Activated CD8-positive, alpha-beta memory T cell treated with anti-CD3 and anti-CD28 coated beads for 36 hours (primary cell): ENCODE measurements at regions not wholly inside any gene's neighbourhood (a gene's known extent, or its start where the extent isn't known, plus 50 kb on each side); places are given as distances from the start of the nearest gene placed in this dataset.

Experiments
- CTCF ChIA-PET: fragments of 350-600 bp; sonication (Branson Sonifier 250); formaldehyde crosslinking; loops from one replicate; lab custom pipeline; 2021; ENCODE audit warnings: antibody characterized with exemption; lab: Charles Lee
- POLR2A ChIA-PET: fragments of 350-600 bp; sonication (Branson Sonifier 250); formaldehyde crosslinking; loops from one replicate; lab custom pipeline; 2021; ENCODE audit warnings: antibody characterized with exemption; lab: Charles Lee

GRCh38 chr13:85266771-85267170 lies 532.4 kb downstream of the SLITRK6 start:
- ChIA-PET CTCF (no interaction called here), POLR2A (no interaction called here)

- ChIA-PET CTCF (no interaction called here), POLR2A (no interaction called here)
These were observed 532.9 kb downstream of the SLITRK6 start for GRCh38 chr13:85266331-85266730.

GRCh38 chr13:85265296-85265695 lies 533.9 kb downstream of the SLITRK6 start:
- CTCF ChIA-PET: no interaction called here
- POLR2A ChIA-PET: no interaction called here

GRCh38 chr13:85262499-85262898 lies 536.7 kb downstream of the SLITRK6 start:
- CTCF ChIA-PET: no interaction called here
- POLR2A ChIA-PET: no interaction called here

- ChIA-PET POLR2A (no interaction called here), CTCF (no interaction called here)
These were observed 537.4 kb downstream of the SLITRK6 start for GRCh38 chr13:85261757-85262346.

GRCh38 chr13:85260896-85261295 lies 538.3 kb downstream of the SLITRK6 start:
- POLR2A ChIA-PET: no interaction called here
- CTCF ChIA-PET: no interaction called here

GRCh38 chr13:85255978-85256377 lies 543.2 kb downstream of the SLITRK6 start:
- ChIA-PET POLR2A (no interaction called here), CTCF (no interaction called here)

- ChIA-PET POLR2A (no interaction called here), CTCF (no interaction called here)
These were observed 544.6 kb downstream of the SLITRK6 start for GRCh38 chr13:85254641-85255040.

GRCh38 chr13:85249151-85249550 lies 550.1 kb downstream of the SLITRK6 start:
- ChIA-PET CTCF (no interaction called here), POLR2A (no interaction called here)

GRCh38 chr13:85247780-85248179 lies 551.4 kb downstream of the SLITRK6 start:
- POLR2A ChIA-PET: no interaction called here

GRCh38 chr13:85243831-85244230 lies 555.4 kb downstream of the SLITRK6 start:
- CTCF ChIA-PET: no interaction called here
- POLR2A ChIA-PET: no interaction called here

More at GRCh38 chr13:85247780-85248179, 551.4 kb downstream of the SLITRK6 start:
- CTCF ChIA-PET: no interaction called here

GRCh38 chr13:85241060-85241459 lies 558.2 kb downstream of the SLITRK6 start:
- ChIA-PET POLR2A (no interaction called here), CTCF (no interaction called here)

- ChIA-PET POLR2A (no interaction called here), CTCF (no interaction called here)
These were observed 562.8 kb downstream of the SLITRK6 start for GRCh38 chr13:85236413-85236812.

GRCh38 chr13:85230691-85231093 lies 568.5 kb downstream of the SLITRK6 start:
- ChIA-PET CTCF (no interaction called here), POLR2A (no interaction called here)

- ChIA-PET POLR2A (no interaction called here), CTCF (no interaction called here)
These were observed 570.5 kb downstream of the SLITRK6 start for GRCh38 chr13:85228692-85229091.

- ChIA-PET POLR2A (no interaction called here), CTCF (no interaction called here)
These were observed 575.1 kb downstream of the SLITRK6 start for GRCh38 chr13:85223883-85224656.

GRCh38 chr13:85216576-85216975 lies 582.6 kb downstream of the SLITRK6 start:
- POLR2A ChIA-PET: no interaction called here

GRCh38 chr13:85212692-85213091 lies 586.5 kb downstream of the SLITRK6 start:
- ChIA-PET POLR2A (no interaction called here), CTCF (no interaction called here)

More at GRCh38 chr13:85216576-85216975, 582.6 kb downstream of the SLITRK6 start:
- CTCF ChIA-PET: no interaction called here

GRCh38 chr13:85204668-85205344 lies 594.4 kb downstream of the SLITRK6 start:
- ChIA-PET POLR2A (no interaction called here), CTCF (no interaction called here)

GRCh38 chr13:85197431-85197830 lies 601.8 kb downstream of the SLITRK6 start:
- POLR2A ChIA-PET: no interaction called here
- CTCF ChIA-PET: no interaction called here

GRCh38 chr13:85194482-85194881 lies 604.7 kb downstream of the SLITRK6 start:
- ChIA-PET POLR2A (no interaction called here), CTCF (no interaction called here)
